GM21786 (cell line): ENCODE measurements at regions not wholly inside any gene's neighbourhood (a gene's known extent, or its start where the extent isn't known, plus 50 kb on each side); places are given as distances from the start of the nearest gene placed in this dataset.
"Not testable (repeated sequence)": the region's sequence is repeated elsewhere in the genome, so short reads cannot be mapped to it uniquely, and the experiment has no call there.

ENCODE experiments used
- ATAC-seq: cut with Tn5 transposase; IDR thresholded peaks from one replicate; pipeline ENCODE4 v1.9.1; 2021; ENCODE audit not compliant: unreplicated experiment

DNA sequence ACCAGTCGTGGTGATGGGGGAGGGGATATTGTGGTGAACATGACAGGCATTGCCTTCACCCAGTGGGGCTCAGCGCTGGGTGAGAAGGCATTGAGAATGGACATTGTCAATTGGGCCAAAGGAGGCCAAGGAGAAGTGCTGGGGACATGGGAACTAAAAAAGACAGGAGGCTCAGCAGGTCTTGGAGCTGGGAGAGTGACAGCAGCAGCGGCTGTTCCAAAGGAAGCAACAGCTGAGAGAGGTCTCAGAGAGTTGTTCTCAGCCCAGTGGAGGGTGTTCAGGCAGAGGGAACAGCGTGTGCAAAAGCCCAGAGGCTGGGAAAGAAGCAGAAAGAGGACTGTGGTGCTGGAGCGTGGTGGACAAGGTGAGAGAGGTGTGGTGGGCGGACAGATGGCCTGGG lies 56.6 kb upstream of the ASNS start:
- not testable (repeated sequence) for ATAC-seq

GRCh38 chr7:97927790-97928748 lies 55.9 kb upstream of the ASNS start:
- ATAC-seq, result peak; percentile 64
